Brain microvascular endothelial cell (primary cell): ENCODE measurements at regions not wholly inside any gene's neighbourhood (a gene's known extent, or its start where the extent isn't known, plus 50 kb on each side); places are given as distances from the start of the nearest gene placed in this dataset.
"Not testable (repeated sequence)": the region's sequence is repeated elsewhere in the genome, so short reads cannot be mapped to it uniquely, and the experiment has no call there.

ENCODE experiments used
- DNase-seq: peaks from one replicate; pipeline ENCODE4 v3.0.0-alpha.2; 2020
- H3K27ac ChIP-seq: fragments of 250-450 bp; sonication (Bioruptor Pico); 2 replicates; pipeline ENCODE4 v1.5.1; 2020; ENCODE audit warnings: mild to moderate bottlenecking, moderate library complexity
- H3K27me3 ChIP-seq: fragments of 250-450 bp; sonication (Bioruptor Pico); replicated peaks from 2 replicates; pipeline ENCODE4 v1.5.1; 2020; ENCODE audit warnings: mild to moderate bottlenecking
- H3K36me3 ChIP-seq: fragments of 250-450 bp; sonication (Bioruptor Pico); replicated peaks from 2 replicates; pipeline ENCODE4 v1.5.1; 2020; ENCODE audit warnings: mild to moderate bottlenecking
- H3K4me3 ChIP-seq: 2 replicates; pipeline ENCODE4 v1.5.1; 2011; ENCODE audit warnings: low read depth, mild to moderate bottlenecking, control low read depth, low read length, moderate library complexity
- in situ Hi-C: cut with HindIII; loops from 2 replicates; pipeline ENCODE4 v1.10.0; 2017; ENCODE audit warnings: low sequenced_read_pairs, low pct_ligation_motif_present
- TF ChIP-seq, protein P1 (sequence below): IDR thresholded peaks from 2 replicates; pipeline ENCODE4 v1.5.1; 2011; ENCODE audit warnings: low read depth, mild to moderate bottlenecking, moderate library complexity, low read length, control low read depth, inconsistent platforms; ENCODE audit errors: missing control alignments

GRCh38 chr10:52950578-52950977 is 178.0 kb upstream of the MBL2 start:
- no peak for DNase-seq
- in situ Hi-C loops = no loop called here
- Histone ChIP-seq H3K4me3 (no peak overlapping the region), H3K27me3 (no peaks in the 10 kb centered on the region), H3K36me3 (no peaks in the 10 kb centered on the region), H3K27ac (no peak overlapping the region)
- TF ChIP-seq, protein P1, sequence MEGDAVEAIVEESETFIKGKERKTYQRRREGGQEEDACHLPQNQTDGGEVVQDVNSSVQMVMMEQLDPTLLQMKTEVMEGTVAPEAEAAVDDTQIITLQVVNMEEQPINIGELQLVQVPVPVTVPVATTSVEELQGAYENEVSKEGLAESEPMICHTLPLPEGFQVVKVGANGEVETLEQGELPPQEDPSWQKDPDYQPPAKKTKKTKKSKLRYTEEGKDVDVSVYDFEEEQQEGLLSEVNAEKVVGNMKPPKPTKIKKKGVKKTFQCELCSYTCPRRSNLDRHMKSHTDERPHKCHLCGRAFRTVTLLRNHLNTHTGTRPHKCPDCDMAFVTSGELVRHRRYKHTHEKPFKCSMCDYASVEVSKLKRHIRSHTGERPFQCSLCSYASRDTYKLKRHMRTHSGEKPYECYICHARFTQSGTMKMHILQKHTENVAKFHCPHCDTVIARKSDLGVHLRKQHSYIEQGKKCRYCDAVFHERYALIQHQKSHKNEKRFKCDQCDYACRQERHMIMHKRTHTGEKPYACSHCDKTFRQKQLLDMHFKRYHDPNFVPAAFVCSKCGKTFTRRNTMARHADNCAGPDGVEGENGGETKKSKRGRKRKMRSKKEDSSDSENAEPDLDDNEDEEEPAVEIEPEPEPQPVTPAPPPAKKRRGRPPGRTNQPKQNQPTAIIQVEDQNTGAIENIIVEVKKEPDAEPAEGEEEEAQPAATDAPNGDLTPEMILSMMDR = no peak

GRCh38 chr10:52949899-52950298 is 177.3 kb upstream of the MBL2 start:
- no peak for DNase-seq
- Histone ChIP-seq H3K27me3 (no peaks in the 10 kb centered on the region), H3K36me3 (no peaks in the 10 kb centered on the region), H3K27ac (no peak overlapping the region), H3K4me3 (no peak overlapping the region)
- TF ChIP-seq, protein P1 = peak; percentile 11
- in situ Hi-C loops = no loop called here

DNA sequence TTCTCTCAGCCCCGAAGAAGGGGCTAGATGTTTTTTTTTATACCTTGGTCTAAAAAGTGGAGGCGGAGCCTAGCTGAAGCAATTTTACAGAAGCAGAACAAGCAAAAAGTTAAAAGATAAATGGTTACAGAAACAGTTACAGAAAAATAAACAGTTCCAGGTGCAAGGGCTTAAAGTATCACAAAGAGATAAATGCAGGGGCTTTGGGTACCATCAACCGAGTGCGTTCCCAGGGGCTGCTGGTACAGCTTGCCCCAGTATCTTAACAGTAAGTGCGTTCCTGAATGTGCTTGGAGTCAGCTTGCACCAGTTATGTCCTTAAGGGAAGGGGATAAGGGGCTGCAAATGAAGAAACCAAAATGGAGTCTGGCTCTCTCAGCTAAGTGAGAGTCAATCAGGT is 173.9 kb upstream of the MBL2 start:
- H3K4me3 ChIP-seq = no peak overlapping the region
- in situ Hi-C loops = no loop called here
- H3K27me3 ChIP-seq = no peaks in the 10 kb centered on the region
- H3K36me3 ChIP-seq = no peaks in the 10 kb centered on the region
- TF ChIP-seq, protein P1 = no peak
- DNase-seq = no peak
- H3K27ac ChIP-seq = no peak overlapping the region

- H3K36me3 ChIP-seq, H3K27me3 ChIP-seq, DNase-seq, H3K4me3 ChIP-seq, H3K27ac ChIP-seq, in situ Hi-C loops: not testable (repeated sequence)
Measured at GRCh38 chr10:52945521-52945920, 172.9 kb upstream of the MBL2 start.

DNA sequence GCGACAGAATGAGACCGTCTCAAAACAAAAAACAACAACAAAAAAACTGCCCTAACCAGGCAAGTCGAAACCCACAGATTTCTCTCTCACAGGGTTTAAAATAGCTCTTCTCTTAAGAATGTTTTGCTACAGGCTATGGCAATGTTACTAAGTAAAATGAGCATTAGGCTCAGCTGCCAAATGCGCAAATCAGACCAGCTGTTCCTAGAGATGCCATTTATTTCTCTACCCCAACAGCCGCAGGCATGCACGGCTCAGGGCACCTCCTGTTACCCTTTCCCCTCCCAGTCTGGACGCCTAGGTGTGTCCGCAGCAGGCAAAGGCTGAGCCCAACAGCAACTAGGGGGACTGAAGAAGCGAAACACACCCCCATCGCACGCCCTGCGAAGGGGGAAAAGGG is 168.3 kb upstream of the MBL2 start:
- Histone ChIP-seq H3K27me3 (no peaks in the 10 kb centered on the region), H3K27ac (no peak overlapping the region), H3K36me3 (no peaks in the 10 kb centered on the region), H3K4me3 (no peak overlapping the region)
- TF ChIP-seq, protein P1 = no peak
- no peak for DNase-seq
- in situ Hi-C loops = no loop called here

- Histone ChIP-seq H3K27me3 (no peaks in the 10 kb centered on the region), H3K4me3 (no peak overlapping the region), H3K27ac (no peak overlapping the region), H3K36me3 (no peaks in the 10 kb centered on the region)
- in situ Hi-C loops = no loop called here
- DNase-seq = no peak
- TF ChIP-seq, protein P1 = no peak
Measured at GRCh38 chr10:52939894-52940293, 167.3 kb upstream of the MBL2 start.

GRCh38 chr10:52933748-52934147 is 161.2 kb upstream of the MBL2 start:
- no peak overlapping the region for H3K27ac ChIP-seq
- H3K4me3 ChIP-seq = no peak overlapping the region
- no peak for DNase-seq
- no peaks in the 10 kb centered on the region for H3K27me3 ChIP-seq
- in situ Hi-C loops = no loop called here
- no peaks in the 10 kb centered on the region for H3K36me3 ChIP-seq
- TF ChIP-seq, protein P1 = no peak
